Breast epithelium (tissue), 3 donors: ENCODE measurements at regions not wholly inside any gene's neighbourhood (a gene's known extent, or its start where the extent isn't known, plus 50 kb on each side); places are given as distances from the start of the nearest gene placed in this dataset.

Experiments used
- POLR2A ChIP-seq: fragments of 450-650 bp; IDR thresholded peaks from one replicate; pipeline ENCODE4 v1.6.1; 2016; ENCODE audit warnings: antibody characterized with exemption, mild to moderate bottlenecking, moderate library complexity
- POLR2AphosphoS5 ChIP-seq, 3 donors: sonication (generic); formaldehyde crosslinking; IDR thresholded peaks; one replicate each; pipeline ENCODE4 v1.6.1; 2017; ENCODE audit warnings: antibody characterized with exemption in 3 of 3
- TF ChIP-seq, protein P1 (sequence below), 3 donors: fragments of 450-650 bp; IDR thresholded peaks; one replicate each; pipeline ENCODE4 v1.5.1; 2016 to 2017; ENCODE audit warnings: antibody characterized with exemption in 3 of 3, mild to moderate bottlenecking in 3 of 3, moderate library complexity in 3 of 3

DNA sequence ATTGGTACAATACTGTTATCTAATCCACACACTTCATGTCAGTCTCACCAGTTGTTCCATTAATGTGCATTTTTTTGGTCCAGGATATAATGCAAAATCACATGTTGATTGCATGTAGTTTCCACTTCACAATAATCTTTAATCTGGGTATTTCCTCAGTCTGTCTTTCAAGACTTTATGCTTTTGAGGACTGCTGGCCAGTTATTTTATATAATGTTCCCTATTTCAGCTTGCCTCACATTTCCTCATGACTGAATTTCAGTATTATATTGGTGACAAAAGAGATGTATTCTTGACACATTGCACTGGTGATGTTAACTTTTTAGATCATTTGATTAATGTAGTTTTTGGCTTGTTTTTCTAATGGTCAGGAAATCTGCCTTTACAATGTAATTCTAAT is 368.3 kb downstream of the IRS2 start:
- TF ChIP-seq, protein P1, sequence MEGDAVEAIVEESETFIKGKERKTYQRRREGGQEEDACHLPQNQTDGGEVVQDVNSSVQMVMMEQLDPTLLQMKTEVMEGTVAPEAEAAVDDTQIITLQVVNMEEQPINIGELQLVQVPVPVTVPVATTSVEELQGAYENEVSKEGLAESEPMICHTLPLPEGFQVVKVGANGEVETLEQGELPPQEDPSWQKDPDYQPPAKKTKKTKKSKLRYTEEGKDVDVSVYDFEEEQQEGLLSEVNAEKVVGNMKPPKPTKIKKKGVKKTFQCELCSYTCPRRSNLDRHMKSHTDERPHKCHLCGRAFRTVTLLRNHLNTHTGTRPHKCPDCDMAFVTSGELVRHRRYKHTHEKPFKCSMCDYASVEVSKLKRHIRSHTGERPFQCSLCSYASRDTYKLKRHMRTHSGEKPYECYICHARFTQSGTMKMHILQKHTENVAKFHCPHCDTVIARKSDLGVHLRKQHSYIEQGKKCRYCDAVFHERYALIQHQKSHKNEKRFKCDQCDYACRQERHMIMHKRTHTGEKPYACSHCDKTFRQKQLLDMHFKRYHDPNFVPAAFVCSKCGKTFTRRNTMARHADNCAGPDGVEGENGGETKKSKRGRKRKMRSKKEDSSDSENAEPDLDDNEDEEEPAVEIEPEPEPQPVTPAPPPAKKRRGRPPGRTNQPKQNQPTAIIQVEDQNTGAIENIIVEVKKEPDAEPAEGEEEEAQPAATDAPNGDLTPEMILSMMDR (IDR thresholded peaks at IDR 0.05): no peak
- TF ChIP-seq POLR2A (no peak), POLR2AphosphoS5 (IDR thresholded peaks at IDR 0.05) (no peak)
